HEK293T (cell line): ENCODE measurements at regions not wholly inside any gene's neighbourhood (a gene's known extent, or its start where the extent isn't known, plus 50 kb on each side); places are given as distances from the start of the nearest gene placed in this dataset.

Experiments used
- ARNT ChIP-seq: fragments of 450-650 bp; IDR thresholded peaks from 2 replicates; pipeline ENCODE4 v1.6.1; 2017; ENCODE audit warnings: mild to moderate bottlenecking
- BHLHE40 ChIP-seq: fragments of 450-650 bp; IDR thresholded peaks from 2 replicates; pipeline ENCODE4 v1.6.1; 2016; ENCODE audit warnings: mild to moderate bottlenecking, moderate library complexity, borderline replicate concordance
- ELF4 ChIP-seq: fragments of 450-650 bp; IDR thresholded peaks from 2 replicates; pipeline ENCODE4 v1.6.1; 2017; ENCODE audit warnings: antibody characterized with exemption
- FOXM1 ChIP-seq: fragments of 450-650 bp; IDR thresholded peaks from 2 replicates; pipeline ENCODE4 v1.6.1; 2017; ENCODE audit warnings: mild to moderate bottlenecking, borderline replicate concordance
- HDGF ChIP-seq: fragments of 450-650 bp; IDR thresholded peaks from 2 replicates; pipeline ENCODE4 v1.6.1; 2017; ENCODE audit warnings: antibody characterized with exemption, borderline replicate concordance
- NFRKB ChIP-seq: fragments of 450-650 bp; IDR thresholded peaks from 2 replicates; pipeline ENCODE4 v1.6.1; 2016; ENCODE audit warnings: mild to moderate bottlenecking, moderate library complexity
- SP1 ChIP-seq: fragments of 450-650 bp; IDR thresholded peaks from 2 replicates; pipeline ENCODE4 v1.6.1; 2017
- SUZ12 ChIP-seq: fragments of 450-650 bp; IDR thresholded peaks from 2 replicates; pipeline ENCODE4 v1.6.1; 2016; ENCODE audit warnings: mild to moderate bottlenecking
- TARDBP ChIP-seq: fragments of 450-650 bp; IDR thresholded peaks from 2 replicates; pipeline ENCODE4 v1.6.1; 2016
- ZNF384 ChIP-seq: fragments of 450-650 bp; IDR thresholded peaks from 2 replicates; pipeline ENCODE4 v1.6.1; 2016
- TF ChIP-seq, protein P1 (sequence below): fragments of 450-650 bp; IDR thresholded peaks from 2 replicates; pipeline ENCODE4 v1.6.1; 2016

DNA sequence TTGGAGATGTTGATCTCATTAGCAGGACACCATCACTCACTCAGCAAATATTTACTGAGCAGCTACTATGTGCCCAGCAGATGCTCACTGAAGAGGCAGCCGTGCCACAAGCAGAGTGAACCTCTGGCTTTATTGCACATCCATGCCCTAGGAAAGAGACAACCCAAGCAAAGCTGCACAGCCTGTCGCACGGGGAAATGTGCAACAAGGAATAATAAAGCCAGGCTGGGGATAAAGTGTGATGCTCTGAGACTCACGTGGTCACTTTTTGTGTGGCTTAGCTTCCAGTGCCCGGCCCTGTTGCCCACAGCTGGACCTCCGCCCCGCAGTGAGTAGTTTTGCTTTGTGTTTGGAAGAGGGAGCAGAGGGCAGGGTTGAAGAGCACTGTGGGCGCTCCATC is 130.4 kb upstream of the CDH4 start:
- no peak for TF ChIP-seq ELF4
- no peak for TF ChIP-seq FOXM1
- TF ChIP-seq ZNF384: no peak
- TF ChIP-seq SP1: no peak
- TF ChIP-seq NFRKB: no peak
- TF ChIP-seq ARNT: no peak
- TF ChIP-seq TARDBP: no peak
- TF ChIP-seq SUZ12: no peak
- TF ChIP-seq BHLHE40: no peak
- TF ChIP-seq, protein P1, sequence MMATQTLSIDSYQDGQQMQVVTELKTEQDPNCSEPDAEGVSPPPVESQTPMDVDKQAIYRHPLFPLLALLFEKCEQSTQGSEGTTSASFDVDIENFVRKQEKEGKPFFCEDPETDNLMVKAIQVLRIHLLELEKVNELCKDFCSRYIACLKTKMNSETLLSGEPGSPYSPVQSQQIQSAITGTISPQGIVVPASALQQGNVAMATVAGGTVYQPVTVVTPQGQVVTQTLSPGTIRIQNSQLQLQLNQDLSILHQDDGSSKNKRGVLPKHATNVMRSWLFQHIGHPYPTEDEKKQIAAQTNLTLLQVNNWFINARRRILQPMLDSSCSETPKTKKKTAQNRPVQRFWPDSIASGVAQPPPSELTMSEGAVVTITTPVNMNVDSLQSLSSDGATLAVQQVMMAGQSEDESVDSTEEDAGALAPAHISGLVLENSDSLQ: no peak
- TF ChIP-seq HDGF: no peak
